ENCODE measurements at regions not wholly inside any gene's neighbourhood (a gene's known extent, or its start where the extent isn't known, plus 50 kb on each side); places are given as distances from the start of the nearest gene placed in this dataset.
"Not testable (repeated sequence)": the region's sequence is repeated elsewhere in the genome, so short reads cannot be mapped to it uniquely, and the experiment has no call there.

DNA sequence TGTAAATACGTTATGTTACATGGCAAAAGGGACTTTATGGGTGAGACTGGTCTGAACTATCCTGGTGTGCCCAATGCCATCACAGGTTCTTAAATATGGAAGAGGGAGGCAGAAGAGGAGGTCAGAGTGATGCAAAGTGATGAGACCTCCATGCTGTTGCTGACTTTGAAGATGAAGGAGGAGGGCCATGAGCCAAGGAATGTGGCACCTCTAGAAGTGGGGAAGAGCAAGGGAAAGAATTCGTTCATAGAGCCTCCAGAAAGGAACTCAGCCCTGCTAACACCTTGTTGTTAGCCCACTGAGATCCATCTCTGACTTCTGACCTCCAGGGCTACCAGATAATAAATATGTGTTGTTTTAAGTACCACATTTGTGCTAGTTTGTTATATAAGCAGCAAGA, 462.0 kb downstream of the RPS6KC1 start:
- DNase-seq (no peak), ATAC-seq (no peak)
- intact Hi-C loops (cut with micrococcal nuclease) = no loop called here

DNA sequence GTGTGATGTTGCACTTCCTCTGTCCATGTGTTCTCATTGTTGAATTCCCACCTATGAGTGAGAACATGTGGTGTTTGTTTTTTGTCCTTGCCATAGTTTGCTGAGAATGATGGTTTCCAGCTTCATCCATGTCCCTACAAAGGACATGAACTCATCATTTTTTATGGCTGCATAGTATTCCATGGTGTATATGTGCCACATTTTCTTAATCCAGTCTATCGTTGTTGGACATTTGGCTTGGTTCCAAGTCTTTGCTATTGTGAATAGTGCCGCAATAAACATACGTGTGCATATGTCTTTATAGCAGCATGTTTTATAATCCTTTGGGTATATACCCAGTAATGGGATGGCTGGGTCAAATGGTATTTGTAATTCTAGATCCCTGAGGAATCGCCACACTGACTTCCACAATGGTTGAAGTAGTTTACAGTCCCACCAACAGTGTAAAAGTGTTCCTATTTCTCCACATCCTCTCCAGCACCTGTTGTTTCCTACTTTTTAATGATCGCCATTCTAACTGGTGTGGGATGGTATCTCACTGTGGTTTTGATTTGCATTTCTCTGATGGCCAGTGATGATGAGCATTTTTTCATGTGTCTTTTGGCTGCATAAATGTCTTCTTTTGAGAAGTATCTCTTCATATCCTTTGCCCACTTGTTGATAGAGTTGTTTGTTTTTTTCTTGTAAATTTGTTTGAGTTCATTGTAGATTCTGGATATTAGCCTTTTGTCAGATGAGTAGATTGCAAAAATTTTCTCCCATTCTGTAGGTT, 463.6 kb downstream of the RPS6KC1 start:
- intact Hi-C loops (cut with micrococcal nuclease); ATAC-seq; DNase-seq: not testable (repeated sequence)

DNA sequence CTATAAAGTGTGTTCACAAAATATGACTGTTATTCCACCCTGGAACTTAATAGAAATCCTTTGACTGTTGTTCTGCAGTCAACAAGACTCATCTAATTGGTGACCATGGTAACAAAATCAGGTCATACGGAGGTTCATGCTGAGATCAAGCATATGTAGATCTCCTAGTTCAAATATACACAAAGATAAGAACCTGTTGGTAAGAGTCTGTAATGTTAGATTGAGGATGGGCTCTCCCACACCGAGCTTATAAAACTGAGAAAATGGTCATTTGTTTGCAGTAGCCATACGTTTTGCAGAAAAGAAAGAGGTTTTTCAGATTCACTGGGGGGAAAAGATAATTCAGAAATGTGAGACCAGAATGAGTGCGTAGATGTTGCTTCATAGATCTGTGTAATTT, 468.1 kb downstream of the RPS6KC1 start:
- intact Hi-C loops (cut with micrococcal nuclease) = no loop called here
- ATAC-seq = no peak

DNA sequence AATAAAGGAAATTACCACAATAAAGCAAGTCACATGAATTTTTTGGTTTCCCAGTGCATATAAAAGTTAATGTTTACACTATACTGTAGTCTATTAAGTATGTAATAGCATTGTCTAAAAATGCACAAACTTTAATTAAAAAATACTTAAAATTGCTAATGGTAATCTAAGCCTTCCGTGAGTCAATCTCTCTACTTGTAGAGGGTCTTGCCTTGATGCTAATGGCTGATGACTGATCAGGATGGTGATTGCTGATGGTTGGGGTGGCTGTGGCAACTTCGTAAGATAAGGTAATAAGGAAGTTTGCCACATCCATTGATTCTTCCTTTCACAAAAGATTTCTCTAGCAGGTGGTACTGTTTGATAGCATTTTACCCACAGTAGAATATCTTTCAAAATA, 466.6 kb upstream of the PROX1 start:
- intact Hi-C loops (cut with micrococcal nuclease) = no loop called here
- no peak for ATAC-seq
- no peak for DNase-seq

More for the DNA sequence above, 468.1 kb downstream of the RPS6KC1 start:
- no peak for DNase-seq

DNA sequence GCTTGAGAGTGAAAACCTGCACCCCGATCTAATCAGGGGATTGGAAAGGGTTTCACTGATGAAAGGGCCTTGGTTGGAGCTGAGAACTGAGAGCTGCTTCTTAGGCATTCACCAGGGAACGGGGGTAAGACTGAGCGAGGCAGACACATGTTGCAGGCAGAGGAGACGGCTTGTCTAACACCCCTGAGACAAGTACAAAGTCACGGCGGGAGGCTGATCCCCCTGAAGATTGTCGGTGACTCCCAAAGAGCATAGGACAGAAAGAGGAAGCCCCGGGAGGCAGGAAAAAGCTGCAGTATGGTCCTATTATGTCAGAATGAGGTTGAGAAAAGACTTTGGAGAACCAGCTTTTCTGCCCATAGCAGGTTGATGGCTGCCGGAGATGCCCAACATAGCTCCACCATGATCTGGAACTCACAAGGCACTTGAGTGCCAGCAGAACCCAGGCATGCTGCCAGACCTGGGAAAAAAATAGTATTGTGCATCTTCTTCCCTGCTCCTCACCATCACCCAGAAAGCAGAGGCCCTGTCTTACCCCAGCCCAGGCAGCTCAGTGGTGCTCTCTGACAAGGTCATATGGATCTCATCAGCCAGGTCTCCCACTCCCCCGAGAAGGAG, 463.9 kb upstream of the PROX1 start:
- DNase-seq (peak; percentile 49), ATAC-seq (peak; percentile 86)
- intact Hi-C loops (cut with micrococcal nuclease) = no loop called here

DNA sequence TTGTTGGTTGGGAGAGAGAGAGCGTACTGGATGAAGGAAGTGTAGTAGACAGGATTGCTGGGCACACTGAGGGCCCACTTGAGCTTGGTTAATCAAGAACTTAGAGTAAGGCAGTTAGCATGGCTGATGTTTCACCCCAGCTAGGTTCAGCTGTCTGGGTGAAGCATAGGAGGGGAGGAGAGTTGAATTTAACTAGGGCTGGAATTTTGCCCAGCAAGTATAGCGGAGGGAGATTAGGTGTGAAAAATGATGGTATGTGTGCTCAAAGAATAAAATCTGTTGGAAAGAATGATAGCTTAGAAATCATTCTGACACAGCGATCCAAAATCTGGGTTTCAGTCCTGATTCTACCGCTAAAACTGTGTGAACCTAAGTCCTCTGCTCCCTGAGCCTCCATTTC, 461.5 kb upstream of the PROX1 start:
- DNase-seq (no peak), ATAC-seq (no peak)
- intact Hi-C loops (cut with micrococcal nuclease) = no loop called here

DNA sequence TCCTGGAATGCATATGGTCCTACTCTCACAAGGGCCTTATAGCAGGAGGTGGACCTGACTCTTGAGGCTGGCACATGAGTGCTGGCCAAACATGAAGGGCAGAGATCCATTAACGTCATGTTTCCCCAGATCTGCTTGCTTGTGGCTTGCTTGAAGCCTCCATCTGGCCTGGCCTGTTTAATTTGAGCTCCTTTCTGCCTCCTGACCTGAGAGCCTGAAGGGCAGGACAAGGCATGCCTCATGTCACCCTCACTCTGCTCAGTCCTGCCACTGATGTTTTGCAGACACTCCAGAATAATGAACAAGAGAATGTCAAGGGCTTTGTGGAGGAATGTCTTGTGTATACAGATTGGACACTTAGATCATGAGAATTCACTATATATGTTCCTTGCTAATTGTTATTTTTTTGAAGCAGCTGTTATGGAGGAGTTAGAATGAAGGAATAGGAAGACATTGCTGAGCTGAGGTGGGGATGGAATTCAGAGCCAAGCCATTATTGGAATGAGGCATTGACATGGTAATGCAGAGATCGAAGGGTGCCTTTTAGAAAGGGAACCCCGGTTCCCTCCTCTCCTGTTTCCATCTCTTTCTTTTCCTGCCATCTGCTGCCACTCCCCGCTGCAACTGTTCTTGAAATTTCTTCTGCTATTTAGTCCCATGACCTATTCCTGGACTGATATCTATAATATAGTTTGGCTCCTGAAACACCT, 457.0 kb upstream of the PROX1 start:
- ATAC-seq = peak; percentile 85
- intact Hi-C loops (cut with micrococcal nuclease) = no loop called here
- DNase-seq = no peak

DNA sequence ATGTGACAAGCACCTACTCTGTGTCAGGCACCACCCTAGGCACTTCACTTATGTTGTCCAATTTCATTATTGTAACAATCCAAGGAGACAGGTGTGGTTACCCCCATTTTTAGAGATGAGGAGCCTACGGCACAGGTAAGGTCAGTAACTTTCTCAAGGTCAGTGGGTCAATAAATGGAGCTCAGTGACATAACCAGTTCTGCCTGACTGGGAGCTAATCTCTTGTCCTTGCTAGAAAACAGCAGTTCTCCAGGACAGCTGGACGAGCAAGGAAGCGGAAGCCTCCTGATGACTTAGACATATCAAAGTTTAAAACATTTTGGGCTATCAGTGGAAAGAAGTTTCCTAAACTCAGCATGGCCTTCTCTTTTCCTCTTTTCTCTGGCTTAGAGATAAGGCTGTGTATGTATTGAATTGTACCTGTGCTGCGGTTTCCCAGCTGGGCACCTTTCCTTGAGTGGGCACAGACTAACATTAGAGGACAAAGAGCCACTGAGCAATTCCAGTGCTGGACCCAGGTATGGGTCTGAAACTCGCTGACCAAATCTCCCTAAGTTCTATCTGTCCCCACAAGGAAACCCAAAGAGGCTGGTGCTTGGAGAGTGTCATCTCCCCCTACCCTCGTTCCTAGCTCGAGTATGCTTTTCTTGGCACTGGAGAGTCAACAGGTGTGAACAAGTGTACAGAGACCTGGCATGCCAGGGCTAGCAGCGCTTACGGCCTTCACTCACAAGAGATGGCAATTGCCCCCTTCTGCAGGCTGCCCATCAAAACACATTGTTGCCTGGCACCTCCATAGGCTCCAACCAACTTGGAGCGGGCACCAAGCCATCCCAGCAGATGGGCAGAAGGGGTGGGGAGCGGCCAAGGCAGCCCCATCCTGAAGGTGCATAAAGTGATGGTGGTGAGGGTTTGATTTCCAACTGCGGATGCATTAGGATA, 456.1 kb upstream of the PROX1 start:
- ATAC-seq = no peak
- intact Hi-C loops (cut with micrococcal nuclease) = no loop called here
- DNase-seq = no peak

DNA sequence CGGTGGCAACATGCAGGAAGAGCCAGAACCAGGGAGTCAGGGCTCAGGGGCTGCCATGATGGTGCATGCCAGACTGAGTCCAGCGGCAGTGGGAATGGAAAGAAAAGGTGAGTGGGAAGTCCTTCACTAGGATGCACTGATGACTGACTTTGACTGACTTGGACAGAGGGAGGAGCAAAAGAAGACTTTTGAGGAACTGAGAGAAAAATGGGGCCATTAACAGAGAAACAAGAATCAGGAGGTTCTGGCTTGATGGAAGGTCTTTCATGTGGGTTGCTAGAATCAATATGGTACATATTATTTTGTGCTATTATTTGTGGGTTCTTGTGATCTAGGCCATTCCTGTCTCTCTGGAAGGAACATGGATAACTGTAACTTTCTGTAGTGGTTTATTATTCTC, 454.6 kb upstream of the PROX1 start:
- intact Hi-C loops (cut with micrococcal nuclease) = no loop called here
- no peak for DNase-seq
- ATAC-seq = no peak

DNA sequence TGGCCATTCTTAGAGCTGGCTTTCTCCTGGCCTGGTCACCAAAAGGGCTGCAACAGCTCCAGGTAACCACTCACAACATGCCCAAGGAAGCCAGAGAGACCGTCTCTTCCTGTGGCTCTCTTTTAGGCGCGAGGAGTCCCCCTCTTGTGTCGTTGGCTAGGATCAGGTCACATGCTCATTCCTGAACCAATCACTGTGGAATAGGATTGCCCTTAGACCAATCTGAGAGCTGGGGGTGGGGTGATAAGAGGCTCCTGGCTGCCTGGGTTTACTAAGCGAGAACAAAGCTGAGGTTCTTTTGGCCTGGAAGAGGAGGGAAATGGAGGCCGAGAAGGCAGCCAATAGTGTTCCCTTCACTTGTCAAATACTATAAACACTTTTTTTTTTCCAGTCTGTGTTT, 452.1 kb upstream of the PROX1 start:
- DNase-seq (no peak), ATAC-seq (no peak)
- intact Hi-C loops (cut with micrococcal nuclease) = no loop called here

DNA sequence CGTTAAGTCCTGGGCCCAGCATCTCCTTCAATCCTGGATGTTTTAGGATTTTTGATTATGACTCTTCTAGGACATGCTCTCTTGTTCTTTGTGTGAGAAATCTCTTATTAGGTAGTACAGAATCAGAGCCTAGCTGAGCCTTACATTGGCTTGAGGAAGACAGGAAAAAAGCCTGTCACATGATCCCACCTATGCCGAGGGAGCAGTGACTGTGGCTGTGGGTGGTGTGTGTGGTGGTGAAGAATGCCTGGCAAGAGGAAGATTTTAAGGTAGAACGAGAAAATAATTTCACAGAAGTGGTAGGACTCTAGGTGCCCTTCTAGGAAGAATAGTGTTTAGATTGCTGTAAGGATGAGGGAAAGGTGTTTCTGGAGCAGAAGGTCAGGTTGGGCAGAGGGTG, 449.5 kb upstream of the PROX1 start:
- no peak for DNase-seq
- intact Hi-C loops (cut with micrococcal nuclease) = no loop called here
- no peak for ATAC-seq

DNA sequence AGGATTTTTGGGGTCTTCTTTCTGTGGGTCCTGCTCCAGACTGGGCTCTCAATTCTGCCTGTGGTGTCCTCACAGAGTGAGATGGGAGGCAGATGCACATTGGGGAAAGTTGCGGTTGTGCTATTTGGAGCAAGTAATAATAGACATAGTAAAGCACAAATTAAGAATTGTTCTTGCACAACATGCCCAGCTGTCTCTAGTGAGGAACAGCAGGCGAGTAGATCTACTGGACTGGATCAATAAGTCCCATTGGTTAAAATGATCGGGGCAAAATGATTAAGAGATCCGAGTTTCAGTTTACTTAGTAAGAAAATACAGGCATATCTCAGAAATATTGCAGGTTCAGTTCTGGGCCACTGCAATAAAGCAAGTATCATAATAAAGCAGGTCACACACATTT, 448.3 kb upstream of the PROX1 start:
- no peak for ATAC-seq
- intact Hi-C loops (cut with micrococcal nuclease) = no loop called here

DNA sequence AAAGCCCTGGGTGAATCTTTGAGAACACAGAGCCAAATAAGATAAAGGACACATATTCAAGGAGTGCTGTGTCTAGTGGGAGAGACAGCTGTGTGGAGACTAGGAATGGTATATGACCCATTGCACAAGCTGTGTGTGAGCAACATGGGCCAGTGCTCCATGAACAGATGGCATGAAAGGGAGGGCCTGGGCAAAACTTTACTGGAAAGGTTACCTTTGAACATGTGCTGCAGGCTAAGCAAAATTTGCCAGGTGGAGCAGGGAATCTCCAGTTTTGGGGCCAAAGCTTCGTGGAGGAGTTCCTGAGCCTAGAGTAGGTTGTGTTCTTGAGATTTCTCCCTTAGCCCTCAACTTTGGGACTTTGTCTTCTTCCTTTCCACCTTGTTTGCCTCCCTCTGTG, 446.1 kb upstream of the PROX1 start:
- no peak for DNase-seq
- intact Hi-C loops (cut with micrococcal nuclease) = no loop called here

More for the DNA sequence above, 448.3 kb upstream of the PROX1 start:
- no peak for DNase-seq

DNA sequence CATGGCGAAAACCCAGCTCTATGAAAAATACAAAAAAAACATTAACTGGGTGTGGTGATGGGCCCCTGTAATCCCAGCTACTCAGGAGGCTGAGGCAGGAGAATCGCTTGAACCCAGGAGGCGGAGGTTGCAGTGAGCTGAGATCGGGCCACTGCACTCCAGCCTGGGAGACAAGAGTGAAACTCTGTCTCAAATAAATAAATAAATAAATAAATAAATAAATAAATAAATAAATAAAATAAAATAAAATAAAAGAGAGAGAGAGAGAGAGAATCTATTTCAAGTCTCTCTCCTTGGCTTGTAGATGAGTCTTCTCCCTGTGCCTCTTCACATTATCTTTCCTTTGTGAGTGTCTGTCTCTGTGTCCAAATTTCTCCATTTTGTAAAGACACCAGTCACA, 442.6 kb upstream of the PROX1 start:
- intact Hi-C loops (cut with micrococcal nuclease); ATAC-seq; DNase-seq: not testable (repeated sequence)

More for the DNA sequence above, 446.1 kb upstream of the PROX1 start:
- no peak for ATAC-seq

DNA sequence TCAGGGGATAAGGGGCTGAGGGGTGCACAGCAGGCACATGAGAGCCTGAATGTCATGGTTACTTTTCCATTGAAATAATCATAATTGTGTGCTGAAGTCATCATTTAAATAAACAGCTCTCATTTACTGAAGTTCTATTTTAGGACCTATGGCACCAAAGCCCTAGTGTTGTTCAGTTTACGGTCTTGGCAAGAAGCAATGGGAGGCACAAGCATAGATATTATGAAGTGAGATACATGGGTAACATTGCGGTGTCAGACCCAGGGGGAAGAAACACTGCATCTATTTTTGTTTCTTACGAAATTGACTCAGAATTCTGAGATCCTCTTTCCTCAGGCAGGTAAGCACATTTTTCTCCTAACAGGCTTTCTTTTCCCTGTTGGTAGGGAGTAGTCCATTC, 437.8 kb upstream of the PROX1 start:
- intact Hi-C loops (cut with micrococcal nuclease) = no loop called here
- ATAC-seq (peak; percentile 82), DNase-seq (no peak)

DNA sequence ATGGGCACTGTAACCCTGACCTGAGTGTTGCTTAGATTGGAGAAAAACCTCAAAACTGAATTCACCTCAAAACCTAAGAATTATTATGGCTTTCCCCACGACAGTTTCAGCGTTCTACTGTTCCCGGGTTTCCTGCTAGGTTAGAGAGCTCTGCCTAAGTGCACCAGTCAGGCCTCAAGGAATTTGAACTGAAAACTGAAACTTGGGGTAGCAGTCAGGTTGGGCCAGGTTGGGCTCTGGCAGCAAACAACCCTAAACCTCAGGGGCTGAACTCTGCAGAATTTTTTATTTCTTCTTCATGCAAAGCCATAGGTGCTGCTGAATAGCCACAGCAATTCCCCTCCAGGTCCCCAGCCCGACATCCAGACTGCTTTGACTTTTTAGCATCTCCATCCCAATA, 437.0 kb upstream of the PROX1 start:
- intact Hi-C loops (cut with micrococcal nuclease) = no loop called here
- DNase-seq = no peak
- ATAC-seq = no peak

DNA sequence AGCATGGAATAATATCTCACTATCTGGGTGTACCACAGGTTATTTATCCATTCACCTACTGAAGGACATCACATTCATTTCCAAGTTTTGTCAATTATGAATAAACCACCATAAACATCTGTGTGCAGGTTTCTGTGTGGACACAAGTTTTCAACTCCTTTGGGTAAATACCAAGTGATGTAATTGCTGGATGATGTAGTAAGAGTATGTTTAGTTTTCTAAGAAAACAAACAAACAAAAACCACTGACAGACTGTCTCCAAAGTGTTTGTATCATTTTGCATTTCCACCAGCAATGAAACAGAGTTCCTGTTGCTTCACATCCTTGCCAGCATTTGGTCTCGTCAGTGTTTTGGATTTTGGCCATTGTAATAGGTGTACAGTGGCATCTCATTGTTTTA, 435.7 kb upstream of the PROX1 start:
- no peak for ATAC-seq
- DNase-seq = no peak
- intact Hi-C loops (cut with micrococcal nuclease) = no loop called here

DNA sequence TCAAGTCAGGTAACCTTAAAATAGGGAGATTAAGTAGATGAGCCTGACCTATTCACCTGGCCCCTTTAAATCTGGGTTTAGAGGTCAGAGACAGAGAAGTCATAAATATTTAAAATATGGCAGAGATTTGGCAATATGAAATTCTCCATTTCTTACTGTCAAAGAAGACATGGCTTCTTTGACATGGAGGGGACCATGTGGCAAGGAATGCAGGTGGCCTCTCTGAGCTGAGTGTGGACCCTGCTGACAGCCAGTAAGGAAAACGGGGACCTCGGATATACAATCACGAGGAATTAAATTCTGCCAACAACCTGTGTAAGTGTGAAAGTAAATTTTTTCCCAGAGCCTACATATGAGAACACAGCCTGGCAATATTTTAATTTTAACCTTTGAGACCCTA, 427.5 kb upstream of the PROX1 start:
- DNase-seq (no peak), ATAC-seq (no peak)
- intact Hi-C loops (cut with micrococcal nuclease) = loop anchor here (10.0 kb wide), 1 partner anchor 565 kb away; no protein-coding TSS in a partner anchor

DNA sequence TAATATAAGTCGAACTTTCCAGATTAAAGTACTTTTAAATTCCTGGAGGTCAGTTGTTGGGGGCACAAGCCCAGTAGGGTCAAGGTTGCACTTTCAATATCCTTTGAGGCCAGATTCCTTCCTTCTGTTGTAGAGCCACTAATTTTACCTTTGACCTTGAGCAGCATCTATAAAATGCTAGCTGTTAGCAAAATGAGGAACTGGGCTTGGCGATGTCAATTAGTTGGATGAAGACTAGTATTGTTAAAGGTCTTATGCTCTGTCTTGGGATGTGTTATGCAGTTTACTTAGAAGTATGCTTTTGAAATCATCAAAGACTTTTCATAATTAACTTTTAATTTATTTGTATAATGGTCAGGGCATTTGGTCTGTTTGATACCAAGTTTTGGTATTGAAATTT, 425.9 kb upstream of the PROX1 start:
- intact Hi-C loops (cut with micrococcal nuclease) = loop anchor here (10.0 kb wide), 1 partner anchor 563 kb away; no protein-coding TSS in a partner anchor
- ATAC-seq (no peak), DNase-seq (no peak)

All from left ventricle myocardium superior (tissue), 1 donor.